WERI-Rb-1 (cell line): ENCODE measurements at regions not wholly inside any gene's neighbourhood (a gene's known extent, or its start where the extent isn't known, plus 50 kb on each side); places are given as distances from the start of the nearest gene placed in this dataset.
A peak's percentile ranks its signal among the peaks of the same experiment; 100 is the strongest.

Experiments used
- DNase-seq: peaks from one replicate; pipeline ENCODE4 v3.0.0-alpha.2; 2020
- H3K27ac ChIP-seq: fragments of 250-450 bp; sonication (Bioruptor Pico); 2 replicates; pipeline ENCODE4 v1.5.1; 2020; ENCODE audit warnings: mild to moderate bottlenecking, moderate library complexity
- H3K27me3 ChIP-seq: fragments of 250-450 bp; sonication (Bioruptor Pico); 2 replicates; pipeline ENCODE4 v1.5.1; 2021; ENCODE audit warnings: mild to moderate bottlenecking, low read depth, moderate library complexity; ENCODE audit not compliant: insufficient read depth, severe bottlenecking
- H3K36me3 ChIP-seq: fragments of 250-450 bp; sonication (Bioruptor Pico); 2 replicates; pipeline ENCODE4 v1.5.1; 2020; ENCODE audit warnings: mild to moderate bottlenecking, moderate library complexity
- H3K4me3 ChIP-seq: 2 replicates; pipeline ENCODE4 v1.5.1; 2011; ENCODE audit warnings: low read depth, mild to moderate bottlenecking, control low read depth, low read length
- H3K9me3 ChIP-seq: fragments of 250-450 bp; sonication (Bioruptor Pico); 2 replicates; pipeline ENCODE4 v1.5.1; 2021; ENCODE audit warnings: mild to moderate bottlenecking, moderate library complexity; ENCODE audit not compliant: severe bottlenecking
- TF ChIP-seq, protein P1 (sequence below): IDR thresholded peaks from 2 replicates; pipeline ENCODE4 v1.5.1; 2011; ENCODE audit warnings: low read depth, mild to moderate bottlenecking, control low read depth, inconsistent platforms, low read length

DNA sequence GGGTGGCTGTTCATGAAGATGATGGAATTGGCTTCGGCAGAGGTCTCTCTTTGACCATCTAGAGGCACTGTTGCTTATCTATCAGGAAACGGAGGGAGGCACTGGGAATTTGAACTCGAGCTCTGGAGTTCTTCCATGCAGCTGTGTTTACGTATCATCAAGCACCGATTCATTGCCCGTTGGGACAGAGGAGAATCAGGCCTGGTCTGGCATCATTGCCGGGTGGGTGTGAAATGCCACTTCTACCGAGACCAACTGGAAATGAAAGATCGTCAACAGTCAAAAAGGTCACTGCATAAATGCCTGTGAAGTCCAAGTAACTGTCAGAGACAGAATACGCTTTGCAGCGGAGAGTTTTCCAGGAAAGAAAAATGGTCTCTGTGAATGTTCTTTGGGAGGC is 166.9 kb downstream of the ASMT start:
- Histone ChIP-seq H3K9me3 (peaks cover 12% of the 10 kb centered on the region), H3K27me3 (no peaks in the 10 kb centered on the region), H3K4me3 (no peak overlapping the region), H3K36me3 (no peaks in the 10 kb centered on the region), H3K27ac (no peak overlapping the region)
- TF ChIP-seq, protein P1, sequence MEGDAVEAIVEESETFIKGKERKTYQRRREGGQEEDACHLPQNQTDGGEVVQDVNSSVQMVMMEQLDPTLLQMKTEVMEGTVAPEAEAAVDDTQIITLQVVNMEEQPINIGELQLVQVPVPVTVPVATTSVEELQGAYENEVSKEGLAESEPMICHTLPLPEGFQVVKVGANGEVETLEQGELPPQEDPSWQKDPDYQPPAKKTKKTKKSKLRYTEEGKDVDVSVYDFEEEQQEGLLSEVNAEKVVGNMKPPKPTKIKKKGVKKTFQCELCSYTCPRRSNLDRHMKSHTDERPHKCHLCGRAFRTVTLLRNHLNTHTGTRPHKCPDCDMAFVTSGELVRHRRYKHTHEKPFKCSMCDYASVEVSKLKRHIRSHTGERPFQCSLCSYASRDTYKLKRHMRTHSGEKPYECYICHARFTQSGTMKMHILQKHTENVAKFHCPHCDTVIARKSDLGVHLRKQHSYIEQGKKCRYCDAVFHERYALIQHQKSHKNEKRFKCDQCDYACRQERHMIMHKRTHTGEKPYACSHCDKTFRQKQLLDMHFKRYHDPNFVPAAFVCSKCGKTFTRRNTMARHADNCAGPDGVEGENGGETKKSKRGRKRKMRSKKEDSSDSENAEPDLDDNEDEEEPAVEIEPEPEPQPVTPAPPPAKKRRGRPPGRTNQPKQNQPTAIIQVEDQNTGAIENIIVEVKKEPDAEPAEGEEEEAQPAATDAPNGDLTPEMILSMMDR, result no peak
- no peak for DNase-seq

DNA sequence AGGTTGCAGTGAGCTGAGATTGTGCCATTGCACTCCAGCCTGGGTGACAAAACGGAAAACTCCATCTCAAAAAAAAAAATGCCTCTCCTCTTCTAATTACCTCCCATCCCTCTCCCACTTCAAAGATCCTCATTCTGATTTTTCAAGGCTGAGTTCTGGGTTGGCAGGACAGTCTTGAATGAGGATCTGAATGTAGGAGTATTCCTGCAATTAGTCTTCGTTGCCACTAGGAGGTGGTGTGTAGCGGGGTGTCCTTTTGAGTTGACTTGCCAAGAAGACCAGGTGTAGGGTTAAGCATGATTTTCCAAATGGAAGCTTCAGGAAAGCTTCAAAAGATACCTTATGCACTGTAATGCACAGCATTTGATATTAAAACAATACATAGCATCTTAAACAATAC is 169.9 kb downstream of the ASMT start:
- H3K9me3 ChIP-seq, result peaks cover 12% of the 10 kb centered on the region
- no peaks in the 10 kb centered on the region for H3K27me3 ChIP-seq
- H3K4me3 ChIP-seq, result no peak overlapping the region
- H3K36me3 ChIP-seq, result no peaks in the 10 kb centered on the region
- DNase-seq, result no peak
- no peak overlapping the region for H3K27ac ChIP-seq
- TF ChIP-seq, protein P1, result peak; percentile 29; the same call in 1 of the 2 replicates

DNA sequence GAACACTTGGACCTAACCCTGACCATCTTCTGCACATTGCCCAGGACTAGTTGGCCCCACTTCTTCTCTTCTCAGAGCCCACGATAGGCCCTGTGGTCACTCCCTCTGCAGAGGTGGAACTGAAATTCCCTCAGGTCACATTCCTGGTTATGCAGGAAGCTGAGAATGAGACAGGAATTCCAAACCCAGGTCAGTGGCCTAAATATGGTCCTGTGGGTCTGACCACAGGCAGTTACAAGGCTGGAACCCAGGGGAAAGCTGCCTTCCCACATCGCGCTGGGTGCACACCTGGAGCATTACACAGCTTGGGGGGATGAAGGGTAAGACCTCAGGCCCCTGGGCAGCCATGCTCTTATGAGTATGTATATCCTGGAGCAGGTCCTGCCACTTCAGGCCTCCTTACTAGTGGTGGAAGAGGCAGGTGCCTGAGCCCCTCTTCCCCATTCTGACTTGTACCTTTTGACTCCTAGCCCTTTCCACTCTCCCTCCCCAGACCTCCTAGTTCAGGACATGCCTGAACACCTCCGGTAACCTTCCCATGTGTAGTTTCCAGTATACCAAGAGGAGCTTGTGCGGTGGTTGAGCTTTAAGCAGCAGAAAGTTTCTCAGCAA is 173.5 kb downstream of the ASMT start:
- TF ChIP-seq, protein P1, result no peak
- no peak overlapping the region for H3K27ac ChIP-seq
- DNase-seq, result no peak

DNA sequence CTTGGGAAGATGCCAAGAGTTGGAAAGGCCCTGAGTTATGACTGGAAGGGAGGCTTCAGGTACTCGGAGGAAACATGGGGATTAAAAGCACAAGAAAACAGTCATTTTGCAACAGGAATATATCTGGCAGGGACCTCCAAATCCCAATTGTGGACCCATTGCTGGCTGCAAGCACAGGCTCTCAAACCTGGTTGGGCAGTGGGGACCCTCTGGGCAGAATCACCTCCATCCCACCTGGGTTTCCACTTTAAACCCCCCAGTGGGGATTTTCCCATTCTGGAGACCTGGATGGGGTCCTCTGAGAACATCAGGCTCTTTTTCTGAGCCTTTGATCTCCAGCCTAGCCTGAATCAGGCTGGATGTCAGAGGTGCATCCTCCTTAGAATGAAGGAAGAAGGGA is 177.8 kb downstream of the ASMT start:
- DNase-seq, result no peak
- H3K27ac ChIP-seq, result no peak overlapping the region
- TF ChIP-seq, protein P1, result no peak
- H3K27me3 ChIP-seq, result no peaks in the 10 kb centered on the region
- H3K36me3 ChIP-seq, result no peaks in the 10 kb centered on the region
- H3K4me3 ChIP-seq, result no peak overlapping the region
- H3K9me3 ChIP-seq, result no peaks in the 10 kb centered on the region

More for the DNA sequence above, 173.5 kb downstream of the ASMT start:
- Histone ChIP-seq H3K9me3 (peaks cover 12% of the 10 kb centered on the region), H3K4me3 (no peak overlapping the region), H3K27me3 (no peaks in the 10 kb centered on the region), H3K36me3 (no peaks in the 10 kb centered on the region)

DNA sequence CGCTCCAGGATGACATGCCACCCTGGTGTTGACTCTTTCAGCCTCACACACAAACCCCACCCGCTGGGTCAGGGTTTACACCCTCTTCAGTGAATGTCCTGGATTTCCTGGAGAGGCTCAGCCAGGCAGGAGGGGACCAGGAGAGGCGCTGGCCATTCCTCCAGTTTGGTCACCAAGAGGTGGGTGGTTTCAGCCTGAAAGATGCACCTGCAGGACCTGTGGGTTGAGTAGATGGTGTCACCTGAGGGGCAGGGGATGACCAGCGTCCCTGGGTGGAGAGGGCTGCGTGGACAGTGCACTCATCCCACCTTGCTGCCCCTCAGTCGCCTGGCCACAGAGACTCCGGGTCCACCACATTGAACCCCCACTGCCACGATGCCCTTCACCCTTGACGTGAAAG is 179.7 kb downstream of the ASMT start:
- TF ChIP-seq, protein P1, result no peak
- DNase-seq, result no peak

DNA sequence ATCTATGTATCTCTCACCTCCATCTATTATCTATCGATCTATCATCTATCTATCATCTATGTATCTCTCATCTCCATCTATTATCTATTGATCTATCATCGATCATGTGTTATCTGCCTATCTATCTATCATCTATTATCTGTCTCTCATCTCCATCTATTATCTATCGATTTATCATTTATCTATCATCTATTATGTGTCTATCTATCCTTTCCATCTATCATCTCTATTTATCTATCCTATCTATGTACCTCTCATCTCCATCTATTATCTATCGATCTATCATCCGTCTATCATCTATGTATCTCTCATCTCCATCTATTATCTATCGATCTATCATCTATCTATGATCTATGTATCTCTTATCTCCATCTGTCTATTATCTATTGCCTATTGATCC is 188.1 kb downstream of the ASMT start:
- Histone ChIP-seq H3K9me3 (no peaks in the 10 kb centered on the region), H3K4me3 (no peak overlapping the region), H3K27me3 (no peaks in the 10 kb centered on the region), H3K36me3 (no peaks in the 10 kb centered on the region), H3K27ac (no peak overlapping the region)
- DNase-seq, result no peak
- TF ChIP-seq, protein P1, result no peak

More for the DNA sequence above, 179.7 kb downstream of the ASMT start:
- Histone ChIP-seq H3K4me3 (no peak overlapping the region), H3K36me3 (no peaks in the 10 kb centered on the region), H3K27ac (no peak overlapping the region), H3K27me3 (no peaks in the 10 kb centered on the region), H3K9me3 (no peaks in the 10 kb centered on the region)
